ENCODE measurements at regions not wholly inside any gene's neighbourhood (a gene's known extent, or its start where the extent isn't known, plus 50 kb on each side); places are given as distances from the start of the nearest gene placed in this dataset.

GRCh38 chr16:59410451-59410850 lies 676.3 kb upstream of the GOT2 start:
- Histone ChIP-seq H3K4me3 (no peak overlapping the region), H3K27me3 (replicated peaks; ENCODE audit: insufficient read depth) (no peaks in the 10 kb centered on the region), H3K27ac (no peak overlapping the region), H3K4me1 (replicated peaks) (no peaks in the 10 kb centered on the region), H3K9me3 (no peaks in the 10 kb centered on the region), H3K36me3 (no peaks in the 10 kb centered on the region)
- intact Hi-C loops (cut with DNase I) = loop anchor here (10.0 kb wide), 1 partner anchor 794 kb away; no protein-coding TSS in a partner anchor
- WGBS = 42% methylated on average over 1 of the region's 1 CpG
- TF ChIP-seq CTCF (IDR thresholded peaks at IDR 0.05) = no peak
- no peak for TF ChIP-seq POLR2A (IDR thresholded peaks at IDR 0.05)
- TF ChIP-seq POLR2AphosphoS5 (IDR thresholded peaks at IDR 0.05) = no peak
- DNase-seq (ENCODE audit: low spot score) = no peak

GRCh38 chr16:59405802-59406201 lies 671.7 kb upstream of the GOT2 start:
- Histone ChIP-seq H3K4me1 (replicated peaks) (no peaks in the 10 kb centered on the region), H3K27me3 (replicated peaks; ENCODE audit: insufficient read depth) (no peaks in the 10 kb centered on the region), H3K4me3 (no peak overlapping the region), H3K27ac (no peak overlapping the region), H3K9me3 (no peaks in the 10 kb centered on the region), H3K36me3 (no peaks in the 10 kb centered on the region)
- TF ChIP-seq POLR2A (IDR thresholded peaks at IDR 0.05) (no peak), CTCF (IDR thresholded peaks at IDR 0.05) (no peak), POLR2AphosphoS5 (IDR thresholded peaks at IDR 0.05) (no peak)
- WGBS = 73% methylated on average over 2 of the region's 2 CpGs
- intact Hi-C loops (cut with DNase I) = no loop called here
- DNase-seq (ENCODE audit: low spot score) = no peak

GRCh38 chr16:59404509-59404908 lies 670.4 kb upstream of the GOT2 start:
- Histone ChIP-seq H3K9me3 (no peaks in the 10 kb centered on the region), H3K36me3 (no peaks in the 10 kb centered on the region), H3K27ac (no peak overlapping the region), H3K4me3 (no peak overlapping the region), H3K4me1 (replicated peaks) (no peaks in the 10 kb centered on the region), H3K27me3 (replicated peaks; ENCODE audit: insufficient read depth) (no peaks in the 10 kb centered on the region)
- DNase-seq (ENCODE audit: low spot score) = no peak
- 96% methylated on average over 2 of the region's 2 CpGs for WGBS
- no peak for TF ChIP-seq POLR2A (IDR thresholded peaks at IDR 0.05)
- no peak for TF ChIP-seq POLR2AphosphoS5 (IDR thresholded peaks at IDR 0.05)
- no peak for TF ChIP-seq CTCF (IDR thresholded peaks at IDR 0.05)
- intact Hi-C loops (cut with DNase I) = no loop called here

GRCh38 chr16:59400830-59401229 lies 666.7 kb upstream of the GOT2 start:
- Histone ChIP-seq H3K27me3 (replicated peaks; ENCODE audit: insufficient read depth) (no peaks in the 10 kb centered on the region), H3K9me3 (no peaks in the 10 kb centered on the region), H3K27ac (no peak overlapping the region), H3K36me3 (no peaks in the 10 kb centered on the region), H3K4me3 (no peak overlapping the region), H3K4me1 (replicated peaks) (no peaks in the 10 kb centered on the region)
- TF ChIP-seq CTCF (IDR thresholded peaks at IDR 0.05) (no peak), POLR2A (IDR thresholded peaks at IDR 0.05) (no peak), POLR2AphosphoS5 (IDR thresholded peaks at IDR 0.05) (no peak)
- intact Hi-C loops (cut with DNase I) = no loop called here
- no peak for DNase-seq (ENCODE audit: low spot score)

GRCh38 chr16:59397638-59398037 lies 663.5 kb upstream of the GOT2 start:
- intact Hi-C loops (cut with DNase I) = no loop called here
- no peak overlapping the region for H3K27ac ChIP-seq
- 89% methylated on average over 2 of the region's 2 CpGs for WGBS
- DNase-seq (ENCODE audit: low spot score) = no peak
- no peaks in the 10 kb centered on the region for H3K4me1 ChIP-seq (replicated peaks)
- no peaks in the 10 kb centered on the region for H3K36me3 ChIP-seq
- H3K27me3 ChIP-seq (replicated peaks; ENCODE audit: insufficient read depth) = no peaks in the 10 kb centered on the region
- no peak for TF ChIP-seq CTCF (IDR thresholded peaks at IDR 0.05)
- no peaks in the 10 kb centered on the region for H3K9me3 ChIP-seq
- no peak overlapping the region for H3K4me3 ChIP-seq

Data from prostate gland (tissue), 2 donors.